Epidermal melanocyte (primary cell): ENCODE measurements at regions not wholly inside any gene's neighbourhood (a gene's known extent, or its start where the extent isn't known, plus 50 kb on each side); places are given as distances from the start of the nearest gene placed in this dataset.
"Not testable (repeated sequence)": the region's sequence is repeated elsewhere in the genome, so short reads cannot be mapped to it uniquely, and the experiment has no call there.

Source experiments
- DNase-seq: peaks from one replicate; pipeline ENCODE4 v3.0.0; 2011; ENCODE audit warnings: low spot score; ENCODE audit not compliant: insufficient read length

GRCh38 chr10:123221418-123221817, 67.2 kb downstream of the BUB3 start:
- no peak for DNase-seq

- DNase-seq, result no peak
Observed at GRCh38 chr10:123222832-123223231, 68.6 kb downstream of the BUB3 start.

- DNase-seq, result no peak
Observed at GRCh38 chr10:123227706-123228105, 73.5 kb downstream of the BUB3 start.

GRCh38 chr10:123229927-123230630, 75.9 kb downstream of the BUB3 start:
- no peak for DNase-seq

- not testable (repeated sequence) for DNase-seq
Observed at GRCh38 chr10:123232879-123233278, 78.7 kb downstream of the BUB3 start.

GRCh38 chr10:123235014-123235413, 80.8 kb downstream of the BUB3 start:
- DNase-seq, result not testable (repeated sequence)

GRCh38 chr10:123236126-123236525, 81.9 kb downstream of the BUB3 start:
- DNase-seq, result no peak

- DNase-seq, result no peak
Observed at GRCh38 chr10:123240250-123240649, 86.0 kb downstream of the BUB3 start.

- DNase-seq, result no peak
Observed at GRCh38 chr10:123240776-123241175, 86.6 kb downstream of the BUB3 start.

GRCh38 chr10:123241391-123242141, 87.4 kb downstream of the BUB3 start:
- DNase-seq, result no peak

- DNase-seq, result no peak
Observed at GRCh38 chr10:123244747-123245146, 90.5 kb downstream of the BUB3 start.

- no peak for DNase-seq
Observed at GRCh38 chr10:123245264-123245663, 91.1 kb downstream of the BUB3 start.

GRCh38 chr10:123249894-123250293, 95.7 kb downstream of the BUB3 start:
- DNase-seq, result no peak

GRCh38 chr10:123250640-123251039, 96.4 kb downstream of the BUB3 start:
- DNase-seq, result no peak

- no peak for DNase-seq
Observed at GRCh38 chr10:123252779-123253178, 98.6 kb downstream of the BUB3 start.

- DNase-seq, result not testable (repeated sequence)
Observed at GRCh38 chr10:123254343-123254742, 100.1 kb downstream of the BUB3 start.

- no peak for DNase-seq
Observed at GRCh38 chr10:123257904-123258456, 103.8 kb downstream of the BUB3 start.

GRCh38 chr10:123259081-123259480, 104.9 kb downstream of the BUB3 start:
- DNase-seq, result no peak

GRCh38 chr10:123259791-123260190, 105.6 kb downstream of the BUB3 start:
- no peak for DNase-seq

GRCh38 chr10:123262456-123262855, 108.3 kb downstream of the BUB3 start:
- no peak for DNase-seq

GRCh38 chr10:123266971-123267370, 112.8 kb downstream of the BUB3 start:
- DNase-seq, result no peak

- no peak for DNase-seq
Observed at GRCh38 chr10:123269017-123269552, 114.9 kb downstream of the BUB3 start.
